Left hindlimb (tissue), 1 donor: ENCODE measurements at regions not wholly inside any gene's neighbourhood (a gene's known extent, or its start where the extent isn't known, plus 50 kb on each side); places are given as distances from the start of the nearest gene placed in this dataset.
"Not testable (repeated sequence)": the region's sequence is repeated elsewhere in the genome, so short reads cannot be mapped to it uniquely, and the experiment has no call there.

Experiments
- DNase-seq: peaks from one replicate; pipeline ENCODE4 v3.0.0-alpha.2; 2018

GRCh38 chr11:49316180-49316579 is 107.8 kb upstream of the FOLH1 start:
- no peak for DNase-seq

DNA sequence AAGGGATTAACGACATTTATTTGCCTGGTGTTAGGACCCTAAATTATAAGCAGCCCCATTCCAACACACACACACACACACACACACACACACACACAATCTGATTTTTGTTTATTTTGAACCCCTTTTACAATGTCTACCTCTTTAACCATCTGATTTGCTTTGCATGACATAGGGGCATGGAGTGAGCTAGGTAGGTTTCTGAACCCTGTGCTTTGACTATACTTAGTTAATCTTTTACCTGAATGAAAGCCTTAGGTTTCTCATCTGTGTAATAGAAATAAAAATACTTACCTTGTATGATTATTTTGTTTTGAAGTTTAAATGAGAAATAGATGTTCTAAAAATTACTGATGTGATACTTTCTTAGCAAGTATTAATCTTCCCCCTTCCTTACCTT is 94.7 kb upstream of the FOLH1 start:
- DNase-seq, result no peak

DNA sequence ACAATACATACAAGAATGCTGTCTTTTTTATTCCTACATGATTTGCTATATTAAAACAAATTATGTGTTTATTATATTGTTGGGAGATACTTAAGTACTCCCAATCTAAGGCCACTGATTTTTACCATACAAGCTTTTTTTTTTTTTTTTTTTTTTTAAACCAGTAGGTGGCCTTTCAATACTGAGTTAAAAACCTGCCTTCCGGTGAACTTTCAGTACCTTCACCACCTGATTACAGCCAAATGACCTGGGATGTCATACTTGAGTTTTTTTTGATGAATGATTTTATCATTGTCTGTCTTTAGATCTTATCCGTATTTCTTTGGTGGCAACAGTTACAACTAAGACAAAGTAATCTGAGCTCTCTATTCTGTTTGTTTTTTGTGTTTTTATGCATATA is 94.0 kb upstream of the FOLH1 start:
- no peak for DNase-seq

GRCh38 chr11:49298017-49298416 is 89.6 kb upstream of the FOLH1 start:
- not testable (repeated sequence) for DNase-seq

- DNase-seq, result not testable (repeated sequence)
These were observed 75.5 kb upstream of the FOLH1 start for GRCh38 chr11:49283911-49284310.

- not testable (repeated sequence) for DNase-seq
These were observed 74.9 kb upstream of the FOLH1 start for GRCh38 chr11:49283282-49283681.

DNA sequence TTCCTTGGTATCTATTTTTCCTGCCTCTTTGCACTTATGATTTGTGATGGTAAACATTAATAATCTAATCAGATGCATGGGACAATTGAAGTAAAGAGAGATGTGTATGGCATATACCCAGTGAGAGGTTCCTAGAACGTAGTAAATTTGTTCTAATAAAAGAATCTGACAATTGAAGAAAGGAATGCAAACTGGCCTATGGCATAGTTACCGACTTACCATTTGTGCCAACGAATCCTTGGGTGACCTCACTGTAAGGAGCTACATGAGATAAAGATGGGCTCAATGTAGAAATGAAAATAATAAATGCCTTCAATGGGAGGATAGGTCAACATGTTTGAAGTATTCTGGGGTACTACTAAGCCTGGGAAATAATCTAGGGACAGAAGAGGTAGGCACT is 73.7 kb upstream of the FOLH1 start:
- DNase-seq, result not testable (repeated sequence)

GRCh38 chr11:49277951-49278350 is 69.5 kb upstream of the FOLH1 start:
- DNase-seq, result not testable (repeated sequence)
